GM19043 (cell line): ENCODE measurements at regions not wholly inside any gene's neighbourhood (a gene's known extent, or its start where the extent isn't known, plus 50 kb on each side); places are given as distances from the start of the nearest gene placed in this dataset.
"Not testable (repeated sequence)": the region's sequence is repeated elsewhere in the genome, so short reads cannot be mapped to it uniquely, and the experiment has no call there.

Experiments
- ATAC-seq: cut with Tn5 transposase; IDR thresholded peaks from one replicate; pipeline ENCODE4 v1.9.1; 2021; ENCODE audit warnings: low read depth; ENCODE audit not compliant: unreplicated experiment

- ATAC-seq, result no peak
These were observed 182.2 kb downstream of the IGLL1 start for GRCh38 chr22:23397613-23398567.

DNA sequence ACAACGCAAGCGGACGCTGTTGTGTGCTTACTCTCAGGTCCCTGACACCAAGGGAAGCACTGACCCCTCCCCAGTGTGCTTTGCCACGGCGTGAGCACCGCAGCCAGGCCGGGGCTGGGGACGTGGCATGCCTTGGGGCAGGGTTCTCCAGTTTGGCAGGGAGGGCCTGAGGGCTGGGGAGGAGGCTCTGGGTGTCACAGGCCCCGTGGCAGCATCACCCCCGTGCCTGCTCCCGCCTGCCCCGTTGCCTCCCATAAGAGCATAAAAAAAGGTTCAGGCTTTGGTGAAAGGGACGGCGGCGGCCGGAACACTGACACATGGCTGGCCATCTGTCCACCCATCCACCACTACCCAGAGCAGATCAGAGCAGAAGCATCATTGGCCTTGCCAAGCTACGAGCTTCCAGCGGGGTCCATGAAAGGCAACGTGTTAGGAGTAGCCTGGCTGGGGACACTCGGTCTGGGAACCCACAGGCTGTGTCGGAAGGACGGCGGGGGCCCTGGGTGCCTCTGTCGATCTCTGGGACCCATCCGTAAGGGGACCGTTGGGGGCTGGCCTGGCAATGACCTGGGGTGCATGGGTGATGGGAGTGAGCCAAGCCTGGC, 183.0 kb downstream of the IGLL1 start:
- ATAC-seq, result no peak

DNA sequence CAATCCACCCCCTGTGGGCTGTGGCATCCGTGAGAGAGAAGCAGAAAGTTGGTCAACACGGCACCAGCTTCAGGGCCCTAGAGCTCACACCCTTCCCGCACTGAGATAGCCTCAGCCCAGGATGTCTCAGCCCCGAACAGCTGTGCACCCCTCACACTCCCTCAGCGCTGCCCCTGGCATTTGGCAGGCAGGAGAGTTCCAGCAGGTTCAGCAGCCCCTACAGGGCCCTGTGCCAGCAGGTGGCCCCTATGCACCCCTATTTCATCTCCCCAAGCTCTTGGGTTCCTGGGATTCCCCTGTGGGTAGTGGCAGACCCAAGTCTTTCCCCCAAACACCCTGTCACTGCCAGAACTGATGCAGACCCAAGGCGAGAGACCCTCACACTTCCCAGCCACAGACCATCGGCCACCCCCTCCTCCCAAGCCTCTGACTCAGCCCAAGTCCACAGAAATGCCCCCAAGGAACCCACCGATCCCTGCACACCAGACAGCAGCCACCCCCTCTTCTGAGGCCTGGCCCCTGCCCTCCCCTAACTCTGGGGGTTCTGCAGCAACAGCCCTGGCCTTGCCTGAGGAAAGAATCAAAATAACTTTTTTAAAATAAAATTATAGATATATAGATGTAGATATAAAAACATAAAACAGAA, 183.6 kb downstream of the IGLL1 start:
- ATAC-seq, result no peak

GRCh38 chr22:23395530-23396361, 184.3 kb downstream of the IGLL1 start:
- ATAC-seq, result no peak

DNA sequence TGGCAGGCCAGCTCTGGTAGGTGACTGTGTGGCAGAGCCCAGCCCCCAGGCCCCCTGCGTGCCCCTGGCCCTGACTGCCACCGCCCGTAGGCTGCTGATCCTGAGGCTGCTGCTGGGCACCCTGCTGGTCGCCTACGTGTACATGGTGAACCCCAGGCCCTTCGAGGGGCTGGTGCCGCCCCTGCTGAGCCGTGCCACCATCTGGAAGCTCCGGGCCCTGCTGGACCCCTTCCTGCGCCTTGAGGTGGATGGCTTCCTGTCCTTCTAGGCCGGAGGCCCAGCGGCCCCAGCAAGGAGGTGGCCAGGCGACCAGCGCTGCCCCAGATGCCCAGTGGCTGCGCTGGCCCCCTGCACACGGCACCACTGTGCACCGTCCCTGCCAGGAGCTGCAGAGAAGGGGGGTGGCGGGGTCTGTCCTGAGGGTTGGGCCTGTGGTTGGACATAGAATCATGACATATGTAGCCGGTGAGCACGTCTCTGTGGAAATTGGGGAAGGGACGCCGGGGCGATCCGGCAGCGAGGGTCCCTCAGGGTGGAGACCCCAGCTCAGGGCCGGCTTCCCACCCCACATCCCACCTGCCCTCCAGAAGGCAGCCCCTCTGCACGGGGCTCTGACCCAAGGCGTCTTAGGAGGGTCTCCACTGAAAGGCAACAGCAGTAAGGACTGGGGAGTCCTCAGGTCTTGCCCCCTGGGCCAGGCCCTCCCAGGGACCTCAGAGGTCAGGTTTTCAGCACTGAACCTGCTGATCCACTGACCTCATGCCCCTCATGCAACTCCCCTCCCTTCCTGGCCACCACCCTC, 185.4 kb downstream of the IGLL1 start:
- ATAC-seq, result no peak

GRCh38 chr22:23393721-23394320, 186.3 kb downstream of the IGLL1 start:
- no peak for ATAC-seq

DNA sequence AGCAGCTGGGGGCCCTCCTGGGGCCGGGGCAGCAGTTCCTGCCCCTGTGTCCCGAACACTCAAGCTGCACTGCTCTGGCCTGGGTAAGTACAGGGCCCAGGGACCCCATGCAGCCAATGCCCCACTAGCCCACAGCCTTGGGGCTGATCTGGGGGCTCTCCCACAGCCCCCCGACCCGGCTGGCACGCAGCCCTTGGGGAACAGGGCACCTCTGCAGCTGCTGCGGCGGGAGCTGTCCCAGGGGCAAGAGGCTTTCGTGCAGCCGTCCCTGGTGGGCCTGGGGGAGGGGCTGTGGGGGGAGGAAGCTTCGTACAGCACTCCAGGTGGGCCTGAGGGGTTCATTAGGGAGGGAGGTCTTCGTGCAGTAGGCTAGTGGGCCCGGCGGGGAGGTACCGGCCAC, 186.9 kb downstream of the IGLL1 start:
- ATAC-seq, result not testable (repeated sequence)

DNA sequence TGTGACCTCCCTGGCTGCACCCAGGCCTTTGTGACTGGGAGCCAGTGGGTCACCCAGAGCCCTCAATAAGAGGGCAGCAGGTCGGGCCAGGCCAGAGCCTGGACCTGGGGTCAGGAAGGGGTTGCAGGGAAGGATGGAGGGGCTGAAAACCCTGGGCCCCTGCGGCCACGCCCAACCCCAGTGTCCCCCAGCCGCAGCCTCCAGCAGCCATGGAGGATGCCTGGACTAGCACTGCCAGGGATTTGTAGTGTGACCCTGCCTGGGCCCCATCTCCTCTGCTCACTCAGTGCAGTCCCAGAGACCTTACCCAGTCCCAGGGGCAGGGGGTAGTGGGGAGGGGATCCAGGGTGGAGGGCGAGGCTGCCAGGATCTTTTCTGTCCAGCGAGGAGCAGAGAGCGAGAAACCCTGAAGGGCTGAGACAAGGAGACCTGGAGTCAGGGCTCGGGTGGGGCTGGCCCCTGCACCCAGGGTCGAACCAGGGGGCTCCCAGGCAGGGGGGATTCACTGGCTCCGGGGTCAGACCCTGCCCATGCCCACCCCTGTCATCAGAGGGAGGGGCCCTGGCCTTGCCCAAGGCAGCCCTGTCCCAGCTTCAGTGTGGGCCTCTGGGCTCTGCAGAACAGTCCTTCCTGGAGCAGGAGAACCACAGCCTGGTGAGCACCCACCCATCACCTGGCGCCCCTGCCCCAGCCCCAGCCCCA, 187.5 kb downstream of the IGLL1 start:
- no peak for ATAC-seq

DNA sequence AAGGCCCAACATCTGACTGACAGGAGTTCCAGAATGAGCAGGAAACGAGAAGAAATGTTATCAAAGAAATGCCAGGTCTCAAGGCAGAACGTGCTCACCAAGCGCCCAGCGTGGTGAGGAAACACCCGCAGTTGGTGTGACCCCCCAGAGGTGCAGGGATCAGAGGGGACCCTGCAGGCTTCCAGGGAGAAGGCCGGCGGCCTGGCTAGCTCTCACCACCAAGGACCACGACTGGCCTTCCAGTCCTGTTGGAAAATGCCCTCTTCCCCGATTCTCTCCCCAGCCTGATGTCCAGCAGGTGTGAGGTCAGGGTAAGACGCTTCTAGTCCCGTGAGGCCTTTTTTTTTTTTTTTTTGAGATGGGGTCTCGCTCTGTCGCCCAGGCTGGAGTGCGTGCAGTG, 189.1 kb downstream of the IGLL1 start:
- no peak for ATAC-seq

GRCh38 chr22:23389271-23390071, 190.6 kb downstream of the IGLL1 start:
- no peak for ATAC-seq

GRCh38 chr22:23388517-23388890, 191.6 kb downstream of the IGLL1 start:
- ATAC-seq, result no peak

DNA sequence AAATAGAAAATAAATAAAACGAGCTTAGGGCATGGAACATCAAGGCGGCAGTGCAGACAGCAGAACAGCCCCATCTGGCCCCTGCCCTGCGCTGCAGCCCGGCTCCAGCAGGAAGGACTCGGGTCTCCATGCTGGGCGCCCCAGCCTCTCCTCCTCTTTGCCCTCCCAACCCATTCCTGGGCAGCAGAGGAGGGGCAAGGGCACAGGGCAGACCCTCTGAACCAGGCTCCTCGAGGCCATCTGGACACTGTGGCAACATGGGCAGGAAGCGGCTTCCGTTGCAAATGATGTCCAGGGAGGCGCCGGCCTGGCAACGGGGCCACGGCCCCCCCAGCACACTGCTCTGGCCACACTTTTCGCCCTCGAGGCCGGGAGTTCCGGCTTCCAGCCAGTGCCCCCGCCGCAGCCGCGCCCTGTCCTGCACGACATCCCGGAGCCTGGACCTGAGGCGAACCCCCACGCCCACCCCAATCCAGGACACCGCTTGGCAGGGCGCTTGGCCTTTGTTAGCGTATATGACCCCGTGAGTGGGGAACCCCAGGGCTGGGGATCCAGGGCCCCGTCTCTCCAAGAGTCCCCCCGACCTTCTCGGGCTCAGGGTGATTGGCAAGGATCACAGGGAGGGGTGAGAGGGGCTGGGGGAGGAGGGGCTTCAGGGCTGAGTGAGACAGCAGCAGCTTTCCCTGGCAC, 192.1 kb downstream of the IGLL1 start:
- ATAC-seq, result no peak

- no peak for ATAC-seq
These were observed 193.1 kb downstream of the IGLL1 start for GRCh38 chr22:23386822-23387580.

DNA sequence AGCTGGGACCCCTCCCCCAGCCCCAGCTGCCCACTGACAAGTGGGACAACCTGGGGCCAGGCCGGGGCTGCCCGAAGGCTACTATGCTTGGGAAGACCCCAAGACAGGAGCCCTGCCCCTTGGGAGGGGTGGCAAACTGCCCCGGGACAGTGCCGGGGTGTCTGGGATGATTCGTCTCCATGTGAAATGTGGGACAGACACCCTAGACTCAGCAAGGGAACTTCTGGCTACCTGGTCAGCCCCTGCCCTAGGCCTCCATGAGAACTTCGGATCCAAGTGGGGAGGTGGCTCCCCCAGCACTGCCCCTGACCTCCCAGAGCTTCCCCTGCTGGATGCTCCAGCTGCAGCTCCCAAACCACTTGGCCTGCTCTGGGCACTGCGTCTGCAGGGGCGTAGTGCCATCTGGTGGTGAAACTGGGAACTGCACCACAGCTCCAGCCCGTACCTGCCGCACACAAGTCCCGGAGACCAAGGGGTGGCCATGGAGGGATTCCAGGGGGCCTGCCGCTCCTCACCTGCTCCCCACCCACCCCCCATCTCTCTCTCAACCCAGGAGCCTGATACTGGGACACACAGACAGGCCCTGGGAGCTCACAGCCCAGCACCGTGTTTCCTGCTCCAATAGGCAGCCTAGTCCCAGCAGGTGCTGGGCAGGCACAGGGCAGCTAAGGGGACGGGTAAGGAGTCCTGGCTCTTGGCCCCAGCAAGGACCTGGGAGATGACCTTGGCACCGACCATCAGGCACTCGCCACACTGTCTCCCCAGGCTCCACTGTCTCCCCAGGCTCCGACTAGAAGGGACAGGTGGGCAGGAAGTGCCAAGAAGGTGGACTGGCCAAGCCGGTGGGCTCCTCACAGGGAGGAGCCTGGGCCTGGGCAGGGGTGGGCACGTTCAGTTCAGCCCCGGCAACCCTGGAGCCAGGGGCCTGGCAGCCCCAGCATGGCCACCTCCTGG, 194.1 kb downstream of the IGLL1 start:
- no peak for ATAC-seq

DNA sequence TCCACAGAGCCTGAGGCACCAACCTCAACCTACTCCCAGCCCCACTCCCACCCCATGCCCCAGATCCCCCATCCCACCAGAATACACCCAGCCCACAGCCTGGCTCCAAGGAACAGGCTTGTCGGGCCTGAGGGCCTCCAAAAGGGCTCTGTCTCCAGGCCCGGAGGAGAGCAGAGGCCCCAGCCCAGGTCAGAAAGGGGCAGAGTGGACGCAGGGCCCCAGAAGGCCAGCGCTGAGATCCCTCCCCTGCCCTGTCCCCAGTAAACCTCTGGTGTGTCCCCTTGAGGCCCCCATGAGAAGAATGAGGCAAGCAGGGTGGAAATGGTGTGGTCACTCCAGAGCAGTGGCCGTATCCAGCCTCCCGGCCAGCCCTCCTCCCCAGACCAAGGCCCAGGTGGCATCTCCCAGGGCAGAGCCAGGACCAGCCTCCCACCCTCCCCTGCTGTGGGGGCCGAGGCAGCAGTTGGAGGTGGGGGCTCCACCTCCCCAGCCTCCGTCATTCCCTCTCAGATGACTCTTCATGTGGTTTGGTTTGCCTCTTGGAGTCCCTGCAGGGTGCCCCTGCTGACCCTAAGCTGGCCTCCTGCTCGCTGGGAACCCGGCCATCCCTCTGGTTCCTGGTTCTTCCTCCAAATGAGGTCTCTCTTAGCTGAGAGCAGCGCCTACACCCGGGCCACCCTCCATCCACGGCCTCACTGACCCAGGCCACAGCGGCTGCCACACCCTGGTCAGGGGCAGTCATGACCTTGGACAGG, 195.0 kb downstream of the IGLL1 start:
- no peak for ATAC-seq
